Left renal cortex interstitium (tissue), 4 donors: ENCODE measurements at regions not wholly inside any gene's neighbourhood (a gene's known extent, or its start where the extent isn't known, plus 50 kb on each side); places are given as distances from the start of the nearest gene placed in this dataset.
"Not testable (repeated sequence)": the region's sequence is repeated elsewhere in the genome, so short reads cannot be mapped to it uniquely, and the experiment has no call there.

Experiments used
- DNase-seq, 4 donors: peaks; one replicate each; pipeline ENCODE4 v3.0.0-alpha.2; 2013; ENCODE audit warnings: low read depth in 4 of 4, low spot score in 2 of 4, missing footprints in 1 of 4

DNA sequence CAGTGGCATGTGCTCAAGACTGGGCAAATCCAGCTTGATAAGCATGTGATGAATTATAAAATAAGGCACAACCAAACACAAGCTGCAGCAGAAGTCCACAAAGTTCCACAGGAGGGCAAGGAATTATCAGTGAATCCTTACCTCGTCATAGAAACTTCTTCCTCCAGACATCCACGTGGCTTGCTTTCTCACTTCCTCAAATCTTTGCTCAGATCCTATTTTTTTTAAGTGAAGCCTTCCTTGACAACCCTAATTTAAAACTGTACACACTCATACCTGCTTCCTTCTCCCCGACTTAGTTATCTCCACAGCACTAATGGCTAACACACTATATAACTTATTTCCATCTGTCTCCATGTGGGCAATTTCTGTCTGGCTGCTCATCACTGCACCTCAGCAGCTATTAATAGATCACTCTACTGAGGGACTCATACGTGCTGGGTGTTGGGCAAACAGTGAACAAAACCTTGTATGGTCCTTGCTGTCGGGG lies 320.7 kb downstream of the KLF13 start:
- not testable (repeated sequence) for DNase-seq

DNA sequence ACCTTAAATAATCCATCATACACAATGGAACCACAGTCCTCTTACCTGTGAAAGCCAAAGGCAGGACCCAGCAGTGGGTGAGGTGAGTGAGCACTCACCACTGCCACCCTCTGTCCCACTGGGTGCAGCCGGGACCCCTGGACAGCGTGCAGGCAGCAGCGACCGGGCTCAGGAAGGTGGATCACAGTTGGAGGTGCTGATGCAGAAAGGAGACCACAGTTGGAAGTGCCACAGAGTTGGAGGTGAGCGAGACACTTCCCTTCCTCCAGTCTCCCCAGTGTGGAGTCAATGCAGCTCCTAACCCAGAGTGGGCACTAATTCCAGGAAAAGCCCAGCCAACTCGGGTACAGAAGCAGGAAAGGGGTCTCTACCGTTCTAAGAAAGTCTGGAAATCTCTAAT lies 323.0 kb downstream of the KLF13 start:
- DNase-seq = not testable (repeated sequence)

DNA sequence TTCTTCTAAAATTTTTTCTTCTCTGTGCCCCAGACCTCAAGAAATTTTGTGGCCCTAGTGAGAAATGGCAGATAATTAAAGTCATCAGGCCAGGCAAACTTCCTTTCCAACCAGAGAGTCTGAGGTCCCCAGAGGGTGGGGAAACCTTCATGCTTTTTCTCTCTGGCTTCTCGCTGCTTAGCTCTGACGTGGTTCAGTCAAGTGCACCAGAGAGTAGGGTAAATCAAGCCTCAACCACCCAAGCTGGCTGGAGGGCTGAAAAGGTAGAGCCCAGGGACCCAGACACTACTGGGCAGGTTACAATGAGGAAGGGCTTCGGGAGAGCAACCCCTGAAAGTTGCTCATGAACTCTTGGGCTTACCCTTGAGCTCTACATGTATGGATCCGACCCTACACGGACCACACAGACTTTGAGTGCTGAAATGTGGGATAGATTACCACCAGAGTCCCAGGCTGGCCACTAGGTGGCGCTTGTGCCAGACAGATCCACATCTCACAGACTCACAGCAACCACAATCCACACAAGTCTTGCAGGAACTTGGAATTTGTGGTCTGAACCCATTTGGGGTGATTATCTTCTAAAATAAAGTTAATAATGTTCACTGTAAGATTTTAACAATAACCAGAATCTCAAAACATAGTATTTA lies 323.5 kb downstream of the KLF13 start:
- not testable (repeated sequence) for DNase-seq

DNA sequence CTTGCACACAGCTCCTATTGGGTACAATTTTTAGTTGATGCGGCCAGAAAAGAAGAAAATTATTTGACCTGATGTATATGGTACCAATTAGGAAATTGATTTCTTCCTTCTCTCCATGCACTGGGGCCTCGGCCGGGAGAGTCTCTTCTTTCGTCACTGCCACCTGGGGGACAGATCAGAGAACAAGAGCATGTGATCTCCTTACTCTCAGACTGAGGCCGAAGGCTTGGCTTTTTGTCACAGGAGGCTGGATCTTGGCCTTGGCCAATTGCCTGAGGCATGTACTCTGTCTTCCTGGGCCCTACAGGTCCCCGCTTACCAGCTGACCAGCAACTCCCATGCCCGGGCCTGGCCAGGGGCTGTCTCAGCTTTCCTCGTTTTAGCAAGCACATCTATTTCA lies 330.3 kb downstream of the KLF13 start:
- DNase-seq = not testable (repeated sequence)

DNA sequence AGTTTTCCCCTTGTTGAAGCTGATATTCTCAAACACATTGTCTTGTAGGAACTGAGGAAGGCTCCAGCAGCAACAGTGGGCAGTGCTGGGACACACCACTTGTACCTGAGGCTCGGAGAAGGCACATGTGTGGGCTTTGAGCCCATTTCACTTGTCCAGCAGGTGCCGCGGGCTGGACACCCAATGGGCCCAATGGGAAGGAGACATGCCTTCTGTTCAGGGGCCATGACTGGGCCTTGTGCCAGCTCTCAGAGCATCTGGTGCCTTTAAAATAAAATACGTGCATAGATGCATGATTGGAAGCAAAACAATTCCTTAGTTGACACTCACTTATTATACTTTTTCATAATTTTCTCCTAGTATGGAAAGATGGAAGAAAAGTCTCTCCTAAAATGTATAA lies 334.2 kb downstream of the KLF13 start:
- DNase-seq = no peak

DNA sequence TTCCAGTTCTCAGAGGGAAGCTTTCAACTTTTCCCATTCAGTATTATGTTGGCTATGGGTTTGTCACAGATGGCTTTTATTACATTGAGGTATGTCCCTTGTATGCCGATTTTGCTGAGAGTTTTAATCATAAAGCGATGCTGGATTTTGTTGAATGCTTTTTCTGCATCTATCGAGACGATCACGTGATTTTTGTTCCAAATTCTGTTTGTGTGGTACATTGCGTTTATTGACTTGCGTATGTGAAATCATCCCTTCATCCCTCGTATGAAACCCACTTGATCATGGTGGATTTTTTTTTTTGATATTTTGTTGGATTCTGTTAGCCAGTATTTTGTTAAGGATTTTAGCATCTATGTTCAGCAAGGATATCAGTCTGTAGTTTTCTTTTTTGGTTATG lies 339.1 kb downstream of the KLF13 start:
- not testable (repeated sequence) for DNase-seq

DNA sequence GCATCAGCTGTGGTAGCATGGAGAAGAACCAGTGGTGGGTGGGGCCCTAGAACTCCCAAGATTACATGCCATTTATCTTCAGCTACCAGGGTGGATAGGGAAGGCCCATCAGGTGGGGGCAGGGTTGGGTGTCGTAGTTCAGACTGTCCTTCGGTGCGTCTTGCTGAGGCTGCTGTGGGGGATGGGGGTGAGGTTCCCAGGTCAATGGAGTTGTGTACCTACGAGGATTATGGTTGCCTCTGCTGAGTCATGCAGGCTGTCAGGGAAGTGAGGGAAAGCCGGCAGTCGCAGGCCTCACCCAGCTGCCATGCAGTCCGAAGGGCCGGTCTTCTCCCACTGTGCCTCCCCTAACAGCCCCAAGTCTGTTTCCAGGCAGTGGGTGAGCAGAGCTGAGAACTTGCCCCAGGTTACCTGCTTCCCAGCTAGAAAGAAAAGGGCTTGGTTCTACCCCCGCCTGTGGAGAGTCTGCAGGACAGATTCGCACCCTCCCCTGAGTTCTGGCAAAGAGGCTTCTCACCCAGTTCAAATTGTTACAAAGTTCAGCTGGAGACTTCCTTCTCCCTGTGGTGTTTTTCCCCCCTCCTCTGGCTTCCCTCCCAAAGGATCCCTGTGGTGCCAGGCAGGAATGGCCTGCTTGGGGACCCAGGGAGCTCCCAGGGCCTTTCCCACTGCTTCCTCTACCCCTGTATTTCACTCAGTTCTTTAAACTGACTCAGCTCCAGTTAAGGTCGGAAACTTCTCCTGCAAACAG lies 342.7 kb downstream of the KLF13 start:
- not testable (repeated sequence) for DNase-seq

DNA sequence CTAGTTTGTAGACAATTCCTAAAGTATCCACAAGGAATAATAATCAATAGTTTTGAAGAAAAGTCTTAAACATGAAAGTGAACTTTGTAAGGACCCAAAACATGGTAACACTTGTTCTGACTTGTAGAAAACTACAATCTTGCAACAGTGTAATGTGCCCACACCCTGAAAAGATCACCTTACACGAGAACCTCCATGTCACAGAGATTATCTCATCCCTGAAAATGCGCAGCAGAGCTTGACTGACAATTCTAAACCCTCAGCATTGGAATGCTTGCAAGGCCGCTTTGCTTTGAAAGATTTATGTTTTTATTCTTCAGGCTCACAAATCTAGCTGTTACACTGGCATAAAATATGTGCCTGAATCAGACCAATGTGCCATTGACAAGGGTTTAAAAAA lies 346.6 kb downstream of the KLF13 start:
- not testable (repeated sequence) for DNase-seq

DNA sequence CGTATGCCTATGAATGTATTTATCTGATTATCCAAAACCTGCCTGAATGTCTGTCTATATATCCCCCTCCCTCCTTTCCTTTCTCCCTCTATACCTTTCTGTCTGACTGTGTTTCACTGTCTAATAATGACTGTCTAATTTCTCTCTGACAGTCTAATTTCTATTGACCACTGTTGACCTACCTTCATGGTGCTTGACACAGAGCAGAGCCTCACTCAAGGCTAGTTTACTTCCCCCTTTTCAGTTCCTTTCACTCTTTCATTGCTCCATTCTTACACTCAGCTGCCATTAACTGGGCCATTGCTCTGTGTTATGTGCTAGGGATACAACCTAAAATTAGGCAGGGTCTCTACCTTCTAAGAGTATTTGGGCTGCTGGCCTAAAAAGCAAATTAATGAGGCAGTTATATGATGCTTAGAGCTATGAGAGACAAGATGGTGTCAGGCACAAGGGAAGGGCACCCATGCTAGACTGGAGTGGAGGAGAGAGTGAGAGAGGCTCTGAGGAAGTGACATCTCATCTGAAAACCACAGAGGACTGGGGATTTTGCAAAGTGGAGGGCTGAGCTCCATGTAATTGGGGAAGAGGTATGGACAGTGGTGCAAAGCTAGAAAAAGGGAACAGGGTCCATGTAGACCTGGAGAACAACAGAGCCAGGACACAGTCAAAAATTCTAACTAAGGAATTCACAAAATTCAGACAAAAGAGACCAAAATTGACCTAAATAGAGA lies 348.6 kb upstream of the CHRNA7 start:
- DNase-seq = not testable (repeated sequence)

DNA sequence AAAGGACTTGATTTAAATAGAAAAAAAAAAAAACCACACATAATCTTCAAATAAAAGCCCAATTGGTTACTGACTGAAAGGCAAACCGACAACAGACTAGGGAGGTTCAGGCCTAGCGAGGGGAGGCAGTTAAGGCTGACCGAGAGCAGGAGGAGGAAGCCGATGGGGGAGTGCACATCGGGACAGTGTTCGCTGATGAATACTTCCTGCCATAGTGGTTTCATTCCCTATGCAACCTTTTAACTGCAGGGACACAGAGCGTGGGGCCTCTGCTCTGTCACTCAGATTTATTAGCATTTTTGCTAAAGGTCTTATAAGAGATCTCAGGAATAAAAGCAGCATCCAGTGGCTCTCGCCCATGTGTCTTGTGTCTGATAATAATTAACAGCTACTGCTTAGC lies 343.2 kb upstream of the CHRNA7 start:
- not testable (repeated sequence) for DNase-seq

DNA sequence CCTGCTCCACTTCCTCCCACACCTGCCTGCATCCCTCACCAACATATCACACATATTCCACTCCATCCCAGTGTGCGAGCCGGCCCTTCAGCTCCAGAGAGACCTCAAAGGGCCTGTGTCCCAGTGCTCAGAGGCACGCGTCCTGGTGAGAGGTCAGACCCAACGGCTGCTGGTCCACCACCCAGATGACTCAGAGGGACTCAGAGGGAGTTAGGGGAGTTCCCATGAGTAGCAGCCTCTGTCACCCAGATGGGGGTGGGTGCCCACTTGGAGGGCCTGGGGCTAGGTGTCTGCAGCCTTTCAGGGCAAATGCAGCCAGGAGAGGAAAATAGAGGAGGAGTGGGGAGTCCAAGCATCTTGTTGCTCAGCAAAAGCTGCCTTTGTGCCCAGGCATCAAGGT lies 333.8 kb upstream of the CHRNA7 start:
- not testable (repeated sequence) for DNase-seq

DNA sequence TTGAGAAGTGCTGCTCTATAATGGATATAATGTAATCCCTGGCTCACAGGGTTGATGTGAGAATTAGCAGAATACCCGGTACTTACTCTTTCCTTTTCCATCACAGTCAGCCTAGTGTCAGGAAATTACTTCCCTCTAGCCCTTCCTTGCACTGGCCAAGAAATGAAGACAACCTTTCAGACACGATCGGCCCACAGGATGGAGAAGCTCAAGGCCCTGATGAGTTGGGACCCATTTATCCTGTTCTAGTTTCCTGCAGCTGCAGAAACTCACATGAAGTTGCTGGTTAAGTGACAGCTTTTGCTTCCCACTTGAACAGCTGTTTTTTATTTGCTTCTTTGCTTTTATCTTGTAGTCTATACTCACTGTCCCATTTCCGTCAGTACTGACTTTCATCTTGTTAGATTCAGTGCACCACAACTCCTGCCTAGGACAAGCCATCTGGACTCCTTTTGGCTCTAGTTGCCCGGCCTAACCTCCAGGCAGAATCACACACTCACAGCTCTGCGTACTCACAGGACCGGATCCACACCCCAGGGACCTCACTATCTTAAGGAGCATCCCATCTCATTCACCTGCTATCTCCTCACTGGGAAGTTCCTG lies 325.1 kb upstream of the CHRNA7 start:
- DNase-seq = not testable (repeated sequence)

DNA sequence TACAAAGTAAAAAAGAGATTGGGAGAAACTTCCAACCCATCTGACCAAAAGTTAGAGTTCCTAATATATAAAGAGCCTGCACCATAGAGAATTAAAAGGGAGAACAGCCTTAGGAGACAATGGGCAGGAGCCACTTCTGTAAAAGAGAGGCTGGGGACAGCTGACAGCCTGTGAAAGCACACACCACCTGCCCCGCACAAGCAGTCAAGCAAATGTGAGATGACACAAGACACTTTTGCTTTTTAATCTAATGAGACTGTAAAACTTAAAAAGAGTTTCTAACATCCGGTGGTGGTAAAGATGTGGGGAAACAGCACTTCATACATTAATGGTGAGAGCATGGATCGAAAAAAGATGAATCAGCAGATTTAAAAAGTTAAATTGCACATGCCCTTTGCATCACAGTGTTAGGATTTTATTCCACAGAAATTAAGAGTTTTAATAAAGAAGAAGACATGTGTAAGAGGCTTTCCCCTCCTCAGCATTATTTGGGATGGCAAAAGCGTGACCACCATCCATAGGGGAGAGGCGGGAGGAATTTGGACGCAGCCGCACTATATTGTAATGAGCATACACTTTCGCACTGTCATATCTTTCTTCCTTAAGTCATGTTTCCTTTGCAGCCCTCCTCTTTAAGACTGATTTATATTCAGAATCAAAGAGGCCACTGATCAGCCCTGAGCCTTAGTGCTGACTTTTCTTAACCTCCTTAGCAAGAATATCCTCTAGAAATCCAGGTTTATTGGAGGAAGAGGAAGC lies 322.2 kb upstream of the CHRNA7 start:
- not testable (repeated sequence) for DNase-seq

DNA sequence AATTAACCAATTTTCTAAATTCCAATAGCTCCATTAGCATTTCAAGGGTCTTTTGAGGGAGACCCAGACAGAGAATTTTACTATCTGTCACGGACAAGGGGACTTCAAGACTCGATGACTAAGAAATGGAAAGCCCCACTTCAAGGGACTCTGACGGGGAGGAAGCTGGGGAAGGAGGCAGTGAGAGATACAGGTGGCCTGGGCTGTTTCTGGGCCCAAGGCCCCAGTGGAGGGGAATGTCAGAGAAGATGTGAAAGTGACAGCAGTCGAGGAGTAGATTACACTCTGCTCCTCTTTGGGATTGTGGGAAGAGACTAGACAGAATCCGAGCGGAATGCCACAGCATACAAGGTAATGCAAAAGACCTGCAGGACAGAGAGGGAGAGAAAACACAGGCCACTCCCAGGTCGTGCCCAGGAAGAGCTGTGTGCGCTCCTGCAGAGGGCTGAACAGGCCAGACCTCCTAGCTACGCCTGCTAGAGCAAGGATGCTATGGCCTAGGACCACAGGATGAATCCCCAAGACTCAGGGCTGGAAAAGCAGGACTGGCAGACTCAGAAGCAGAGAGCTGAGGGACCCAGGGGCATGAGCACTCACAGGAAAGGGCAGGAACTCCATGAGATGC lies 321.5 kb upstream of the CHRNA7 start:
- not testable (repeated sequence) for DNase-seq

DNA sequence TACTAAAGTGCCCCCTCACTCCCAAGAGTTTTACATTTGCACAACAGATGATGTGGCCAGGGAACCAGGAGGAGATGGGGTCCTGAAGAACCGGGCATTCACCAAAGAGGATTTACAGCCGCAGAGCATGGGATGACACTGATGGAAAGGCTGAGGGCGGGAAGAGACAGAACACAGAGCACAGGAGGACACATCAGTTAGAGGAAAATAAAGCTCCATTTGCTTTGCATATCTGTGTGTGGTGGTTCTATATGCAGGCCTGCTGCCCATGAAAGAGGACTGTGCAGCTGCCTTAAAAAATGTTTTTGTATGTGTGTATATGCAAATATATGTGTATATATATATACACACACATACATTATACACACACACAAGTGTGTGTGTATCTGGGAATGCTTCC lies 320.8 kb upstream of the CHRNA7 start:
- DNase-seq = not testable (repeated sequence)

DNA sequence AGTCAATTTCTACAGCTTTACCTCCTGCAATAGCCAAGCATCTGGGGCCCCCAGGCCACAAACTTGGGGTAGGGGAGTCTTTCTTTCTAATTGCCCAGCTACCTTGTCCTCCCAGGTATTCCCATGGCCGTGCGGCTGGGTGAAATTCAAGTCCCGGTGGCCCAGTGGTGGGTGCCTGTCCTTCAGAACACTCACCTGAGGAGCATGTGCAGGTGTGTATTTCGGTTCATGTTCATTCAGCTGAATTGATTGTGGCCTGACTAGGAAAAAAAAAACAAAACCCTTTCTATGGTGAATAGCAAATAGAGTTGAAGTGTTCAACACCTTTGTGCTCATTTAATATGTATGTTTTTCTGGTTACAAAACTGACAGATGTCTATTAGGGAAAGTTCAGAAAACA lies 319.5 kb upstream of the CHRNA7 start:
- not testable (repeated sequence) for DNase-seq

DNA sequence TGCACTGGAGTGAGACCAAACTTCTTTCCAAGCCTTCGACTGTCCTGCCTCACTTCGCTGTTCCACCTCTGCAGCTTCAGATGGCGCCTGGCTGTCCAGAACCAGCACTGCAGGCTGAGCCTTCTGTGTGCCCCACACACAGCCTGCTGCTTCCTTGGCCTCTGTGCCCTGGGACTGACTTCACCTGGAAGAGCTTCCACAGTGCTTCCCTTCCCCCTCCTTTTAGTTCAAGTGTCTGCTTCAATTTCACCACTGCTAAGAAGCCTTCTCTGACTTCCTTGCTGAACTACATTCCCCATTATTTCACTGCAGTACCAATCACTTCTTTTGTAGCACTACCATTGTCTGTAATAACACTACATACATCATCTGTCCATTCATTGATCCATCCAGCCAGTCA lies 315.1 kb upstream of the CHRNA7 start:
- DNase-seq = not testable (repeated sequence)

DNA sequence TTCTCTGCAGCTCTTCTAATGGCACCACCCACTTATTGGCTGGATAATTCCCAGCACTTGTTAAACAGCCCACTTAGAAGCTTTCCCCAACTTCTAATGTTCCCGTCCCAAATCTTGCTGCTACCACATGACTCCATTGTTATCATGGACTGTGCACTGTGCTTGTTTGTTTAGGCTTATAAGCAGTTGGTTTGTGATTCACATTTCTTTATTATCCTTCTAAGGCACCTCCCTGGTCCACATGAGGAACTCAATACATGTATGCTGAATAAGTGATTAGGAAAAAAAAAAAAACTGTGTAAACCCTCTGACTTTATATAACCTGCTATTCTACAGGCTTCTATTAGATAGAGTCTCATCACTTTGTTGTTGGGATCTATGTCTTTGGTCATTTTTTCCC lies 311.7 kb upstream of the CHRNA7 start:
- not testable (repeated sequence) for DNase-seq

DNA sequence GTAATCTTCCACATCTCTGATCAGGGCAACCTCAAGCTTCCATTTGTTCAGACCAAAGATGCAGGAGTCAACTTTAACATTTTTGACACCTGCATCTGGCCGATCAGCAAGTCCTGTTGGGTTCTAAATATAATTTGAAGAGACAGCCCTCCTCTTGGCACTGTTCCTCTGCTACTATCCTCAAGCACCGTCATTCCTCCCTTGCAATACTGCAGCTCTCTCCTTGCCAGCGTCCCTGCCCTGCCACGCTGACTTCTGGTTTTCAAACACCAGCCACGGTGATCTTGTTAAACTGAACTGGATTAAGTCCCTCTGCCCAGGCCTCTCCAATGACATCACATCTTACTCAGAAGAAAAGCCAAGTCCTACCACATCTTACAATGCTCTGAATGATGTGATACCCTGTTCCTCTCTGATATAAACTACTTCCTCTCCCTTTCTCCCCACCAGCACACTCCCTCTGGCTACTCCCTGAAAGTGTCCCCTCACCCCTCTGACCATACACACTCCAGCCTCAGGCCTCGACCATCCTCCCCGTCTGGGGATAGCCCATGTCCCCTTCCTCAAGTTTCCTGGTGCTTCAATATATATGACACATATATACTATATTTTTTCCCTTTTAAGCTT lies 310.8 kb upstream of the CHRNA7 start:
- DNase-seq = not testable (repeated sequence)
